ENCODE measurements at regions not wholly inside any gene's neighbourhood (a gene's known extent, or its start where the extent isn't known, plus 50 kb on each side); places are given as distances from the start of the nearest gene placed in this dataset.

DNA sequence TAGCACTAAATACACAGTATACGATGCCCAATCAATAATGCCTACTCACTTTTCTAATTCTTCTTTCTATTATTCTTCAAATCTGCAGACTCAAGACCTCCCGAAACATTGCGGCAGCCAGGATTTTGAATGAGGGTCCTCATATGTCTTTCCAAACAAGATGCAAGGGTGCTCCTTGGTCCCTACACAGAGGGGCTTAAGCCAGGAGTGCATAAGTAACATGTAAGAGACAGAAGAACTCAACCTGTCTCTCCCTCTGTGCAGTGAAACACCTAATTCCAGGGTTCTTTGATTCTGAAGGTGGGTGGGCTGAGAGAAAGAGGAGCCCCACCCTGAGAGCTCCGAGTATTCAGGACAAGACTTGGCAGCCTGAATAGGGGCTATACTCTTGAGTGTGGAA is 117.6 kb downstream of the ZNF280B start:
- DNase-seq (ENCODE audit: low read depth), result no peak
- H3K4me3 ChIP-seq (ENCODE audit: low read depth, low read length), result no peak overlapping the region
- TF ChIP-seq, protein P1, sequence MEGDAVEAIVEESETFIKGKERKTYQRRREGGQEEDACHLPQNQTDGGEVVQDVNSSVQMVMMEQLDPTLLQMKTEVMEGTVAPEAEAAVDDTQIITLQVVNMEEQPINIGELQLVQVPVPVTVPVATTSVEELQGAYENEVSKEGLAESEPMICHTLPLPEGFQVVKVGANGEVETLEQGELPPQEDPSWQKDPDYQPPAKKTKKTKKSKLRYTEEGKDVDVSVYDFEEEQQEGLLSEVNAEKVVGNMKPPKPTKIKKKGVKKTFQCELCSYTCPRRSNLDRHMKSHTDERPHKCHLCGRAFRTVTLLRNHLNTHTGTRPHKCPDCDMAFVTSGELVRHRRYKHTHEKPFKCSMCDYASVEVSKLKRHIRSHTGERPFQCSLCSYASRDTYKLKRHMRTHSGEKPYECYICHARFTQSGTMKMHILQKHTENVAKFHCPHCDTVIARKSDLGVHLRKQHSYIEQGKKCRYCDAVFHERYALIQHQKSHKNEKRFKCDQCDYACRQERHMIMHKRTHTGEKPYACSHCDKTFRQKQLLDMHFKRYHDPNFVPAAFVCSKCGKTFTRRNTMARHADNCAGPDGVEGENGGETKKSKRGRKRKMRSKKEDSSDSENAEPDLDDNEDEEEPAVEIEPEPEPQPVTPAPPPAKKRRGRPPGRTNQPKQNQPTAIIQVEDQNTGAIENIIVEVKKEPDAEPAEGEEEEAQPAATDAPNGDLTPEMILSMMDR (conservative IDR thresholded peaks at IDR 0.05; ENCODE audit: low read depth, low read length), result no peak

DNA sequence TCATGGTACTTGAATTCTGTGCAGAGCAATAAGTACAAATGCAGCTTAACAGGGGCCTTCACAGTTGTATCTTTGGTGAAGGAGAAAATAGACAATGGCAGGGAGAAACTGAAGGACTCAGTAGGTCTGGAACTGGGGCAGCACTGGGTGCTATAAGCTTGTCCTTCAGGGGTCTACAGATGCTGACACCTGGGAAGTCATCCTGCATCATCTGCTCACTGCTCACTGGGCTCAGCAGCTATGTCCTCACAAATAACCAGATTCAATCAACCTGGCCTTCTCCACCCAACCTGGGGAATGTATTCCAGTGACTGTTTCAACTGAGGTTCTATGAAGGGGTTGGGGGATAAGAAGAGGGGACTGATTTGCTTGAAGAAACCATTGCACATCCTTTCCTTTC is 117.0 kb downstream of the ZNF280B start:
- H3K4me3 ChIP-seq (ENCODE audit: low read depth, low read length), result no peak overlapping the region
- TF ChIP-seq, protein P1 (conservative IDR thresholded peaks at IDR 0.05; ENCODE audit: low read depth, low read length), result no peak
- no peak for DNase-seq (ENCODE audit: low read depth)

DNA sequence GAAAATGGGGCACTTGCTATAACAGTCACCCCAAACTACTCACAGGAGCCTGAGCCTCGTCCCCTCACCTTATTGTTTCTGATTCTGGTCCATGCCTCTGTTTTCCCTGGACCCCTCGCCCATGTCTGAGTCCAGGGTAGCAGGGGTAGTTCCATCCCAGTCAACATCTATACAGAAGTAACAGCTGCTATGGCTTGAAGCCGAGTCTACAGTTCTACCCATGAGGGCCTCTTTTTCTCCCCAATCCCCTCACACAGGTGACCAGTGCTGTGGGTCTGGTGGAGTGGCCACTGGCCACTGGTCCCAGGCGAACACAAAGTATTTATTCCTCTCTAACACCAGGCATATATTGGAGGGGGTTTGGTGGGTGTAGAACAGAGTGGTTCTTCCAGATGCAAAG is 116.4 kb downstream of the ZNF280B start:
- no peak overlapping the region for H3K4me3 ChIP-seq (ENCODE audit: low read depth, low read length)
- DNase-seq (ENCODE audit: low read depth), result no peak
- TF ChIP-seq, protein P1 (conservative IDR thresholded peaks at IDR 0.05; ENCODE audit: low read depth, low read length), result no peak

DNA sequence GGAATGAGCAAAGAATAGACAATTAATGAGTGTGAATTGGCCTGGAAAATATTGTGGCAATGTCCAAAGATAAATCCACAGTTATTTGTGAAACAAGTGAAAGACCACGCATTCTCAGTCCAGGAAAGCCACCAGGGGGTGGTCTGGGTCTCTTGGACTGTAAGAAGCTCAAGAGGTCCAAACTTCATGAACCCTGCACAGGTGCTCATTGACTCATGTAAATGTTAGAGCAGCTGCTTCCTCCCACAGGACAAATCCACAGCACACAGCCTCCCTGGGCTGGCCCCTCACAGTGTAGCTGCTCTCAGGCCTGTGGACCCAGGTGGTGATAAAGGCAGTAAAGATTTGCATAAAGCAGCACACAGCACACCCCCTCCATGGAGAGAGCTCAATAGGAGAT is 114.0 kb downstream of the ZNF280B start:
- TF ChIP-seq, protein P1 (conservative IDR thresholded peaks at IDR 0.05; ENCODE audit: low read depth, low read length), result no peak
- no peak for DNase-seq (ENCODE audit: low read depth)
- H3K4me3 ChIP-seq (ENCODE audit: low read depth, low read length), result no peak overlapping the region

DNA sequence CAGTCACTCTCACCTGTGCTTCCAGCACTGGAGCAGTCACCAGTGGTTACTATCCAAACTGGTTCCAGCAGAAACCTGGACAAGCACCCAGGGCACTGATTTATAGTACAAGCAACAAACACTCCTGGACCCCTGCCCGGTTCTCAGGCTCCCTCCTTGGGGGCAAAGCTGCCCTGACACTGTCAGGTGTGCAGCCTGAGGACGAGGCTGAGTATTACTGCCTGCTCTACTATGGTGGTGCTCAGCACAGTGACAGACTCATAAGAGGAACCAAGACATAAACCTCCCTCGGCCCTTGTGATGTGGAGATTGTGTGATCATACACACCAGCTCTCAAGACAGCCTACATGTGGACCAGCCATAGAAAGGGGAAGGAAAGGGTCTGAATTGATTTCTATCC is 113.3 kb downstream of the ZNF280B start:
- no peak overlapping the region for H3K4me3 ChIP-seq (ENCODE audit: low read depth, low read length)
- no peak for DNase-seq (ENCODE audit: low read depth)
- TF ChIP-seq, protein P1 (conservative IDR thresholded peaks at IDR 0.05; ENCODE audit: low read depth, low read length), result no peak

DNA sequence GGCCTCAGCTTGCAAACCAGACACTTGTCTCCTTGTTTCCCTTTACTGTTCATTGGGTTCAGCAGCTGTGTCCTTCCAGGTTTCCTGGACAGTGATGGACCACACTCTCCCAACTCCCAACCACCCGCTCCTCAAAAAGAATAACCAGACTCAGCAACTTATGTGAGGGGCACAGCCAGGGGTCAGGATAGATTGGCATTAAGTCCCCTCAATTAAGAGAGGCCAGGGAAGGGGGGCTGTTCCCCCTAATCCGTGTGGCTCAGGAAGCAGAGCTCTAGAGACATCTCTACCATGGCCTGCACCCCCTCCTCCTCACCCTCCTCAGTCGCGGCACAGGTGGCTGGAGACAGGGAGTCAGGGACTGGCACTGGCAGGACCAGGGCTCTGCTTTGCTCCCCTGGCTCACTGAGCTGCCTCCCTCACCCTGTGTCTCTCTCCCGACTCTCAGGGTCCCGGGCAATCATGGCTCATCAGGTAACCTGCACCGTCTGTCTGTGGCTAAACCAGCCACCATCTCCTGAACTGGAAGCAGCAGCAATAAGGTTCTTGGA is 111.7 kb downstream of the ZNF280B start:
- no peak overlapping the region for H3K4me3 ChIP-seq (ENCODE audit: low read depth, low read length)
- TF ChIP-seq, protein P1 (conservative IDR thresholded peaks at IDR 0.05; ENCODE audit: low read depth, low read length), result no peak
- DNase-seq (ENCODE audit: low read depth), result no peak

DNA sequence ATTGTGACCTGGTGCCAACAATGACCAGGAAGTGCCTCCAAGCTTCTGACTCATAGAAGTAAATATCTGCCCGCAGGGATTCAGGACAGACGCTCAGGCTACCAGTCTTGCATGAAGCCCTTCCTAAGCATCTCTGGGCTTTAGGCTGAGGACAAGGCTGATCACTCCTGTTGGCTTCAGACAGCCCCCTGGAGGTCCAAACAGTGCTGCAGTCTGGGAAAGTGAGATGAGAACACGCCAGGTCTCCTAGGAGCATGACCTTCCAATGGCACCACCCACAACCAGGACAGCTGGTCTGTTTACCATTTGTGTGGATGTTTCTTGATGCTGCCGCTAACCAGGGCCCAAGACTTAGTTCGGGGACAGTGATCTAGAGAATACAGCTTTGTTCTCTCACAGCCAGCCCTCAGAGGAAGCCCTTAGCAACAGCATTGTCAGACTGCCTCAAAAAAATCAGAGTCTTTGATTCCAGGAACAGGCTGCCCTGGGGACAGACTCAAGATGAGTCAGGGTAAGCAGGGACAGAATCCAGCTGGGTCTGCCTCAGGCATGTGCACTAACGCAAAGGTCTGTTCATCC is 111.2 kb downstream of the ZNF280B start:
- no peak overlapping the region for H3K4me3 ChIP-seq (ENCODE audit: low read depth, low read length)
- TF ChIP-seq, protein P1 (conservative IDR thresholded peaks at IDR 0.05; ENCODE audit: low read depth, low read length), result peak; percentile 22
- DNase-seq (ENCODE audit: low read depth), result peak; percentile 13
